ENCODE measurements at regions not wholly inside any gene's neighbourhood (a gene's known extent, or its start where the extent isn't known, plus 50 kb on each side); places are given as distances from the start of the nearest gene placed in this dataset.

GRCh38 chr6:9178071-9178470 lies 742.7 kb upstream of the SLC35B3 start:
- TF ChIP-seq, protein P1, sequence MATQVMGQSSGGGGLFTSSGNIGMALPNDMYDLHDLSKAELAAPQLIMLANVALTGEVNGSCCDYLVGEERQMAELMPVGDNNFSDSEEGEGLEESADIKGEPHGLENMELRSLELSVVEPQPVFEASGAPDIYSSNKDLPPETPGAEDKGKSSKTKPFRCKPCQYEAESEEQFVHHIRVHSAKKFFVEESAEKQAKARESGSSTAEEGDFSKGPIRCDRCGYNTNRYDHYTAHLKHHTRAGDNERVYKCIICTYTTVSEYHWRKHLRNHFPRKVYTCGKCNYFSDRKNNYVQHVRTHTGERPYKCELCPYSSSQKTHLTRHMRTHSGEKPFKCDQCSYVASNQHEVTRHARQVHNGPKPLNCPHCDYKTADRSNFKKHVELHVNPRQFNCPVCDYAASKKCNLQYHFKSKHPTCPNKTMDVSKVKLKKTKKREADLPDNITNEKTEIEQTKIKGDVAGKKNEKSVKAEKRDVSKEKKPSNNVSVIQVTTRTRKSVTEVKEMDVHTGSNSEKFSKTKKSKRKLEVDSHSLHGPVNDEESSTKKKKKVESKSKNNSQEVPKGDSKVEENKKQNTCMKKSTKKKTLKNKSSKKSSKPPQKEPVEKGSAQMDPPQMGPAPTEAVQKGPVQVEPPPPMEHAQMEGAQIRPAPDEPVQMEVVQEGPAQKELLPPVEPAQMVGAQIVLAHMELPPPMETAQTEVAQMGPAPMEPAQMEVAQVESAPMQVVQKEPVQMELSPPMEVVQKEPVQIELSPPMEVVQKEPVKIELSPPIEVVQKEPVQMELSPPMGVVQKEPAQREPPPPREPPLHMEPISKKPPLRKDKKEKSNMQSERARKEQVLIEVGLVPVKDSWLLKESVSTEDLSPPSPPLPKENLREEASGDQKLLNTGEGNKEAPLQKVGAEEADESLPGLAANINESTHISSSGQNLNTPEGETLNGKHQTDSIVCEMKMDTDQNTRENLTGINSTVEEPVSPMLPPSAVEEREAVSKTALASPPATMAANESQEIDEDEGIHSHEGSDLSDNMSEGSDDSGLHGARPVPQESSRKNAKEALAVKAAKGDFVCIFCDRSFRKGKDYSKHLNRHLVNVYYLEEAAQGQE (IDR thresholded peaks at IDR 0.05; ENCODE audit: insufficient read depth in 1 of 2, low read depth in 2 of 2, low read length in 1 of 2), result no peak
- TF ChIP-seq, protein P2, sequence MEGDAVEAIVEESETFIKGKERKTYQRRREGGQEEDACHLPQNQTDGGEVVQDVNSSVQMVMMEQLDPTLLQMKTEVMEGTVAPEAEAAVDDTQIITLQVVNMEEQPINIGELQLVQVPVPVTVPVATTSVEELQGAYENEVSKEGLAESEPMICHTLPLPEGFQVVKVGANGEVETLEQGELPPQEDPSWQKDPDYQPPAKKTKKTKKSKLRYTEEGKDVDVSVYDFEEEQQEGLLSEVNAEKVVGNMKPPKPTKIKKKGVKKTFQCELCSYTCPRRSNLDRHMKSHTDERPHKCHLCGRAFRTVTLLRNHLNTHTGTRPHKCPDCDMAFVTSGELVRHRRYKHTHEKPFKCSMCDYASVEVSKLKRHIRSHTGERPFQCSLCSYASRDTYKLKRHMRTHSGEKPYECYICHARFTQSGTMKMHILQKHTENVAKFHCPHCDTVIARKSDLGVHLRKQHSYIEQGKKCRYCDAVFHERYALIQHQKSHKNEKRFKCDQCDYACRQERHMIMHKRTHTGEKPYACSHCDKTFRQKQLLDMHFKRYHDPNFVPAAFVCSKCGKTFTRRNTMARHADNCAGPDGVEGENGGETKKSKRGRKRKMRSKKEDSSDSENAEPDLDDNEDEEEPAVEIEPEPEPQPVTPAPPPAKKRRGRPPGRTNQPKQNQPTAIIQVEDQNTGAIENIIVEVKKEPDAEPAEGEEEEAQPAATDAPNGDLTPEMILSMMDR (IDR thresholded peaks at IDR 0.05), result no peak
- TF ChIP-seq POLR2AphosphoS5 (IDR thresholded peaks at IDR 0.05; ENCODE audit: low read depth, low read length) (no peak), SIN3A (IDR thresholded peaks at IDR 0.05; ENCODE audit: borderline replicate concordance, insufficient read depth, low read depth, low read length) (no peak), TCF7L2 (IDR thresholded peaks at IDR 0.05; ENCODE audit: low read depth, low read length) (no peak)

Measured in Panc1 (cell line).